Skin epidermis (tissue), 12 donors: ENCODE measurements at regions not wholly inside any gene's neighbourhood (a gene's known extent, or its start where the extent isn't known, plus 50 kb on each side); places are given as distances from the start of the nearest gene placed in this dataset.
"Not testable (repeated sequence)": the region's sequence is repeated elsewhere in the genome, so short reads cannot be mapped to it uniquely, and the experiment has no call there.

Source experiments
- H3K27ac ChIP-seq, 21 experiments: fragments of 200-600 bp; sonication (generic) in 11 of 21; one replicate each; pipeline ENCODE4 v1.5.0; 2020; ENCODE audit warnings: mild to moderate bottlenecking in 3 of 21, inconsistent platforms in 2 of 21, moderate library complexity in 2 of 21
- H3K4me3 ChIP-seq, 7 experiments: fragments of 200-600 bp; sonication (generic) in 2 of 7; one replicate each; pipeline ENCODE4 v1.5.0; 2020; ENCODE audit warnings: inconsistent platforms in 2 of 7, mild to moderate bottlenecking in 2 of 7, moderate library complexity in 1 of 7

DNA sequence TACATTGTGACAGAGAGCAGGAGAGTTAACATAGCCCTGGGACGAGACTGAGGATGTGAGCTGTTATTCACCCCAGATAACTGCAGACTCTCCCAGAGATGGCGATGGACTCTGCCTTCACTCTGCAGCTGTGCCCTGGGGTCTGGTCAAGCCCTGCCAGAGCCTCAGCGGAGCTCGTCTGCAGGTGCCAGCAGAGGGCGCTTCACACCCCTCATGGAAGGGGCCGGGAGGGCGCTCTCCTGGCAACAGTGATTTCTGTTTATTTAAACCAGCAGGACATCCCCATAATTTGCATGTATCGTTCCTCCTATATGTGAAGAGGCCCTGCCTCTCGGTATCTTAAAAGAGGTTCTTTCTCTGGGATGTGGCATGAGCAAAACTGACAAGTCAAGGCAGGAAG lies 1329.8 kb downstream of the RPIA start:
- not testable (repeated sequence) for H3K27ac ChIP-seq, H3K4me3 ChIP-seq

- H3K27ac ChIP-seq, H3K4me3 ChIP-seq: not testable (repeated sequence)
Observed at GRCh38 chr2:90027231-90027643, 1335.8 kb downstream of the RPIA start.

DNA sequence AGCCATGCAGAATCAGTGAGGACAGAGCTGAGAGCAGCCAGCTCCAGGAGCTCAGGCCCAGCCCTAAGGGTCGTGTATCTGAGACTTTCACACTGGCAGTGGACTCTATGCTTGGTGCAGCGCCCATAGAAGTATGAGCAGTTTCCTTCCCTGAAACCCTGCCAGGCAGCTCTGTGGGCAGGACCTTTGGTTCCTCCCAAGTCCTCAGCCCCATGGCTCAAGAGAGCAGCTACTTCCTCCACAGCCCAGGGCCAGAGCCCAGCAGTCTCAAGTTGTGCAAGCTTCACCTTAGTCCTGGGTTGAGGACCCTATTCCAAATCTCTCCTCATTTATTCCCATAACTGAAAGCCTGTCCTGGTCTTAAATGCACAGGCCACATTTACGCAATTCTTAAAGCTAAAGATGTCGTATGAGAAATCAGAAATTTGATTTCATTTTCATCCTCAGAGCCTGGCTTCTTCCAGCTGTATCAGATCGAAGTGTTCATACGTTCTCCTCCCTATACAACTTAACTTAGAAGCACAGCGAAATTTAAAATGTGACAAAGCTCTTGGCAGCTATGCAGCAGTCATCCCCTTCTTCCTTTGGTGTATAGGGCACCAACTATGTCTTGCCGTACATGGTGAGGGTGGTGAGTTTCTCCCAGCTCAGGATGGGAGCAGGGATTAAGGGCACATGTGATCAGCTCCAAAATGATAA lies 1337.1 kb downstream of the RPIA start:
- not testable (repeated sequence) for H3K4me3 ChIP-seq, H3K27ac ChIP-seq

- H3K27ac ChIP-seq, H3K4me3 ChIP-seq: not testable (repeated sequence)
Observed at GRCh38 chr2:90029080-90029428, 1337.6 kb downstream of the RPIA start.

GRCh38 chr2:90032269-90032668 lies 1340.8 kb downstream of the RPIA start:
- not testable (repeated sequence) for H3K27ac ChIP-seq, H3K4me3 ChIP-seq

GRCh38 chr2:90036335-90036734 lies 1344.9 kb downstream of the RPIA start:
- not testable (repeated sequence) for H3K4me3 ChIP-seq, H3K27ac ChIP-seq

- H3K27ac ChIP-seq, H3K4me3 ChIP-seq: not testable (repeated sequence)
Observed at GRCh38 chr2:90039093-90039492, 1347.6 kb downstream of the RPIA start.

DNA sequence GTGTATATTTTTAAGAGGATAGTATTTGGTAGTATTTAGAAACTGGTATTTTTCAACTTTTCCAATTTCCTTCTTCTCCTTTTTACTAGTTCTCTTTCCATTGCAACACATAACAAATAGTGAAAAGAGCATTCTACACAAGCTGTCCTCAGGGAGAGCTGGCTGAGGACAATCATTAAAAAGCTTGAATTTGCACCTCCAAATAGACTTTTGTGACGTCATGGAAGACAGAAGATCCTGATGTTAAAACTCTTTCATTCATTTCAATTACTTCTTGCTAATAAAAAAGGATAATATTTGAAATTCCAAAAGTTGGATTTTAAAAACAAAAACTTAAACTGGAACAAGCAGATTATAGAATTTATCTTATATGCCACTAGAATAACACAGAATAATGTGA lies 1356.3 kb downstream of the RPIA start:
- not testable (repeated sequence) for H3K4me3 ChIP-seq, H3K27ac ChIP-seq

DNA sequence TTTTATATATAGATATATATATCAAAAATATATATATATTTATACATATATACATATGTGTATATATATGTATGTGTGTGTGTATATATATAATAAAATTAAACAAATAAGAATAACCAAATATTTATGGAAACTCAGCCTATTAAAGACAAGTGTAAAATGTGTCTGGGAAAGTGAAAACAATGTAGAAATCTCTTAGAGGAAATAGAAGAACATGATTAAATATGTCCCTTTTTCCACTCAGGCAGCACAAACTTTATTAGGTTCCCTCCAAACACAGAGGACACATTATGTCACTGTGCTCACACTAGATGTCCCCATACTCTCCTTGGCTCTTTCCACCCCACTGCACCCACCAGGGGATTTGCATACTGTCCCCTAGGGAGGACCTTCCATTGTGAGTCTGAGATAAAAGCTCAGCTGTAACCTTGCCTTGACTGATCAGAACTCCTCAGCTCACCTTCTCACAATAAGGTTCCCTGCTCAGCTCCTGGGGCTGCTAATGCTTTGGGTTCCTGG lies 1360.7 kb downstream of the RPIA start:
- not testable (repeated sequence) for H3K4me3 ChIP-seq, H3K27ac ChIP-seq

DNA sequence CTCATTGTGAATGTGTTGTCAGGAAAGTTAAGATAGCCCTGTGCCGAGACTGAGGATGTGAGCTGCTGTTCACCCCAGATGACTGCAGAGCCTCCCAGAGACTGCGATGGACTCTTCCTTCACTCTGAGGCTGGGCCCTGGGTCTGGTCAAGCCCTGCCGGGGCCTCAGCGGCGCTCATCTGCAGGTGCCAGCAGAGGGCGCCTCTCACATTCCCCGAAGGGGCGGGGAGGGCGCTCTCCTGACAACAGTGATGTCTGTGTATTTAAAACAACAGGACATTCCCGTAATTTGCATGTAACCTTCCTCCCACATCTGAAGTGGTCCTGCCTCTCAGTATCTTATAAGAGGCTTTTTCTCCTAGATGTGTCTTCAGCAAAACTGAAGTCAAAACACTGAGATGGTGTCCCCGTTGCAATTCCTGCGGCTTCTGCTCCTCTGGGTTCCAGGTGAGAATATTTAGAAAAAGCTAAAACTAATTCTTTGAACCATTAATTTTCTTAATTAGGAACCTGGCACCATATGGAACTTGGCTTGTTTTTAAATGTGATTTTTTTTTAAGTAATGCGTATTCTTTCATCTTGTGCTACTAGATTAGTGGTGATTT lies 1377.9 kb downstream of the RPIA start:
- H3K27ac ChIP-seq, result no peak overlapping the region
- no peak overlapping the region for H3K4me3 ChIP-seq

DNA sequence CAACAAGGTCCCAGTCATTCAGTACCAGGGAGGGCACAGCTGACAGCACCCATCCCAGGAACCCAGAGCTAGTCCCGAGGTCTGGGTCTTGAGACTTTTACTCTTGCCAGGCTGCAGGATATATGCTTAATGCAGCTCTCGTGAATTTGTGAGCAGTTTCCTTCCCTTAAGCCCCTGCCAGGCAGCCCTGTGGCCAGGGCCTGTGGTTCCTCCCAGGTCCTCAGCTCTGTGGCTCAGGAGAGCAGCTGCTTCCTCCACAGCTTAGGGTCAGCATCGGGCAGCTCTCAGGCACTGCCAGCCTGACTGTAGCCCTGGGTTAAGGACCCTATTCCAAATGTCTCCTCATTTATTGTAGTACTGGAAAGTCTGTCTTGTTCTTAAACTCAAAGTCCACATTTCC lies 1384.8 kb downstream of the RPIA start:
- H3K27ac ChIP-seq, result no peak overlapping the region

DNA sequence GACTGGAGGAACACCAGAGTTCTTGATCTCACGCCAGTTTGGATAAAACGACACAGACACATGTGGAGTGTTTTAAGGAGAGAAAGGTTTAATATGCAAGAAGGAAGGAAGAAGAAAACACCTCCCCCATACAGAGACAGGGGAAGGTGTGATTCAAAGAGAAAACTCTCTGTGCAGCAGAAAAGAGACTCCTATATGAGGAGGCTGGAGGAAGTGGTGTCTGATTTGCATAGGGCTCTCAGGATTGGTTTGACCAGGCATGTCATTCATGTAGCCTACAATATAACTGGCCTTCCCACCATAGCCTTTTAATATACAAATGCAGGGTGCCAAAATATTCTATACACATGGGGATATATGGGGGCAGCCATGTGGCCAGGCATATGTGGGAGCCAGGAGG lies 1386.5 kb downstream of the RPIA start:
- Histone ChIP-seq H3K4me3 (no peak overlapping the region), H3K27ac (no peak overlapping the region)

More for the DNA sequence above, 1384.8 kb downstream of the RPIA start:
- H3K4me3 ChIP-seq, result no peak overlapping the region

DNA sequence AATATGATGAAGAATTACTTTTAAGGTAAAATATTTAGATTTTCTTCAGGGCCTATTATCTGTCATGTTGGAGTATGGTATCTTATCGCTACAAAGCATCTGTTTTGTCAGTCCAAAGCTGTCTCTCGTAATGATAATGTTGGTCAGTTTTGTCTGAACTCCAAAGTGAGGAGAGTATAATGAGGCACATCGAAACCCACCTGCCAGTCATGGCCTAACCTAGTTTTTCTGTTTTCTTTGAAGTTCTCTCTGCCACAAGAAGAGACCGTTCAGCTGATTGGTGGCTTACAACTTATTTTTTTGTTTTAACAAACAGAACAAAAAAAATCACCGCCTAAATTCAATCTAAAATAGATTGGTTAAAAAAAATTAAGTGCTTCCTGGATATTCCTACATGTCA lies 1387.9 kb downstream of the RPIA start:
- Histone ChIP-seq H3K4me3 (no peak overlapping the region), H3K27ac (no peak overlapping the region)

DNA sequence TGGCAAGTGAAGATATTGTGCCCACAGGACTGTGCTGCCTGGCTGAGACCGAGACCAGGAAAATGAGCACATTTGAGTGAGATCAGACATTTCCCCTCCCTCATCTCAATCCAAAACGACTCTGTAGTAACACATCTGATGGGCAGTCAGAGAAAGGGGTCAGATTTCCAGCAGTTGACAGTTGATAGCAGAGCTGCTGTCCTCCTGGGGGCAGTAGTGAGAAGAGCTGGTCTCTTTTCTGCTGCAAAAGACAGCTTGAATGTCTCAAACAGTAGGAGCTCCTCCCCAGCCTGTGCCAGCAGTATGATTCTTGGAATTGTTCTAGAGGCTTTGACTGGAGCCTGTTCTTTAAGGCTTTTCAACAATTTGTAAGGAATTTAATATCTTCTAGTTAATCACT lies 1396.3 kb downstream of the RPIA start:
- not testable (repeated sequence) for H3K4me3 ChIP-seq, H3K27ac ChIP-seq

DNA sequence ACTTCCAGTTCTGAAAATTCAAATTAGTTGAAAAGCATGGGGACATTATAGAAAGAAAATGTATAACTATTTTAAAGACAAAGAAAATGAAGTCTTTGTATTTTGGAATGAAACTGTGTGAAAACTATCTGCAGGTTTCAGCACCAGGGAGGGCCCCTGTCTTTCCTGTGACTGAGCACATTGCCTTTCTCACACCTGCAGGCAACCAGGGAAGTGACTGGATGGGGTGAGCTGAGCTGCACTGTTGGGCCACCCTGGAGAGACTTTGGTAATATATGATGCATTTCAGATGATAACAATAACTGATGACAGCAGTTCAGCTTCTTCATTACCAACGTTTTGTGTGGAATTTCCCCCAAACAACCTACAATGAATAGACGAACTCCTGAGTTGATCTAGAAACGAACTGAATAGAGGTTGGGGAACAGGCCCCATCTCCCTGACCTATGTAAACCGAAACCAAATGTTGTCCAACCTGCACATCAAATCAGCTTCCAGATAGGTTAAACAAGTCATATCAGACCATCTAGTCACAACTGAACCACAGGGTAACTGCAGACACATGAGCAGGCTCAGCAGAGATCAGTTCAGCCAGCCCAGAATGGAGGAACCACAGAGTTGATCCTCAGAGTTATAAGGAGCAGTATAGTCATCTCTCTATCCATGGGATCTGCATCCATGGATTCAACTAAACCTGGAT lies 1402.2 kb downstream of the RPIA start:
- not testable (repeated sequence) for H3K27ac ChIP-seq, H3K4me3 ChIP-seq

DNA sequence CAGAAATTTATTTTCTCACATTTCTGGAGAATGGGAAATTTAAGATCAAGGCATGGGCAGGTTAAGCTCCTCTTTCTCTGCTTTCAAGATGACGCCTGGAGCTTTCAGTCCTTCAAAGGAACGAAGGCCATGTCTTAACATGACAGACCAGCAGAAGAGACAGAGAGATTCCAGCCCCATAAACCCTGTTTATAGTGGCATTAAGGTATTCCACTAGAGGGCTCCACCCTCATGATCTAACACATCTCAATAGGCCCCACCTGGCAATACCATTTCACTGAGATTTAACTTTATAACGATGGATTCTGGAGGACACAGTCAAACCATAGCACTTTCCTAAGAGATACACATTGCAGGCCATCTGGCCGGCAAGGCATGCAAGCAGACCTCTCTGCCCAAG lies 1406.1 kb downstream of the RPIA start:
- H3K4me3 ChIP-seq, H3K27ac ChIP-seq: not testable (repeated sequence)

DNA sequence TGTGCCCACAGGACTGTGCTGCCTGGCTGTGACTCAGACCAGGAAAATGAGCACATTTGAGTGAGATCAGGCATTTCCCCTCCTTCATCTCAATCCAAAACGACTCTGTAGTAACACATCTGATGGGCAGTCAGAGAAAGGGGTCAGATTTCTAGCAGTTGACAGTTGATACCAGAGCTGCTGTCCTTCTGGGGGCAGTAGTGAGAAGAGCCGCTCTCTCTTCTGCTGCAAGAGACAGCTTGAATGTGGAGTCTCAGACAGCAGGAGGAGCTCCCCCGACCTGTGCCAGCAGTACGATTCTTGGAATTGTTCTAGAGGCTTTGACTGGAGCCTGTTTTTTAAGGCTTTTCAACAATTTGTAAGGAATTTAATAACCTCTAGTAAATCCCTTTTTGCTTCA lies 1413.7 kb downstream of the RPIA start:
- H3K4me3 ChIP-seq, H3K27ac ChIP-seq: not testable (repeated sequence)

- not testable (repeated sequence) for H3K4me3 ChIP-seq
Observed at GRCh38 chr2:90123409-90123808, 1431.9 kb downstream of the RPIA start.

DNA sequence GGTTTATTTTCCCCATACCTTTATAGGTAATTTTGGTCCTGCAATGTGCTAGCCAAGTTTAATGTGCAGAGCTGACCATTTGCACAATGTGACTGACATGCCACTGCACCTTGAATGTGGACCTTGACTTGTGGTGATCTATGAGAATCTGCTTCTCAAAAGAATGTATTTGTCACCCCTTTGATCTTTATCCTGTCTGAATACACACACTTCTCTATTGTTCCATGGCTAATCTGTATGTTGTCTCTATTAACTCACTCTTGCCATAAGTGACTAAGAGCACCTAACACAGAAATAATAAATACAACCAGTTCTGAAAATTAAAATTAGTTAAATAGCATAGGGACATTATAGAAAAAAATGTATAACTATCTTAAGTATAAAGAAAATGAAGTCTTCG lies 1447.6 kb downstream of the RPIA start:
- not testable (repeated sequence) for H3K27ac ChIP-seq, H3K4me3 ChIP-seq

More at GRCh38 chr2:90123409-90123808, 1431.9 kb downstream of the RPIA start:
- not testable (repeated sequence) for H3K27ac ChIP-seq

GRCh38 chr2:90141558-90141957 lies 1450.1 kb downstream of the RPIA start:
- H3K4me3 ChIP-seq, result not testable (repeated sequence)

DNA sequence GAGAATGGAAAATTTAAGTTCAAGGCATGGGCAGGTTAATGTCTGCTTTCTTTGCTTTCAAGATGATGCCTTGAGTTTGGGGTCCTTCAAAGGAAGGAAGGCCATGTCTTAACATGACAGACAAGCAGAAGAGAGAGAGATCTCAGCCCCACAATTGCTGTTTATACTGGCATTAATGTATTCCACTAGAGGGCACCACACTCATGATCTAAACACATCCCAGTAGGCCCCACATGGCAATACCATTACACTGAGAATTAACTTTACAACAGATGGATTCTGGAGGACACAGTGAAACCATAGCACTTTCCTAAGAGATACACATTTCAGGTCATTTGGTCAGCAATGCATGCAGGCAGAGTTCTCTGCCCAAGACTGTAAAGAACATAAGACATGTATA lies 1460.3 kb downstream of the RPIA start:
- H3K27ac ChIP-seq, H3K4me3 ChIP-seq: not testable (repeated sequence)

More at GRCh38 chr2:90141558-90141957, 1450.1 kb downstream of the RPIA start:
- H3K27ac ChIP-seq, result not testable (repeated sequence)
